ENCODE measurements at regions not wholly inside any gene's neighbourhood (a gene's known extent, or its start where the extent isn't known, plus 50 kb on each side); places are given as distances from the start of the nearest gene placed in this dataset.

DNA sequence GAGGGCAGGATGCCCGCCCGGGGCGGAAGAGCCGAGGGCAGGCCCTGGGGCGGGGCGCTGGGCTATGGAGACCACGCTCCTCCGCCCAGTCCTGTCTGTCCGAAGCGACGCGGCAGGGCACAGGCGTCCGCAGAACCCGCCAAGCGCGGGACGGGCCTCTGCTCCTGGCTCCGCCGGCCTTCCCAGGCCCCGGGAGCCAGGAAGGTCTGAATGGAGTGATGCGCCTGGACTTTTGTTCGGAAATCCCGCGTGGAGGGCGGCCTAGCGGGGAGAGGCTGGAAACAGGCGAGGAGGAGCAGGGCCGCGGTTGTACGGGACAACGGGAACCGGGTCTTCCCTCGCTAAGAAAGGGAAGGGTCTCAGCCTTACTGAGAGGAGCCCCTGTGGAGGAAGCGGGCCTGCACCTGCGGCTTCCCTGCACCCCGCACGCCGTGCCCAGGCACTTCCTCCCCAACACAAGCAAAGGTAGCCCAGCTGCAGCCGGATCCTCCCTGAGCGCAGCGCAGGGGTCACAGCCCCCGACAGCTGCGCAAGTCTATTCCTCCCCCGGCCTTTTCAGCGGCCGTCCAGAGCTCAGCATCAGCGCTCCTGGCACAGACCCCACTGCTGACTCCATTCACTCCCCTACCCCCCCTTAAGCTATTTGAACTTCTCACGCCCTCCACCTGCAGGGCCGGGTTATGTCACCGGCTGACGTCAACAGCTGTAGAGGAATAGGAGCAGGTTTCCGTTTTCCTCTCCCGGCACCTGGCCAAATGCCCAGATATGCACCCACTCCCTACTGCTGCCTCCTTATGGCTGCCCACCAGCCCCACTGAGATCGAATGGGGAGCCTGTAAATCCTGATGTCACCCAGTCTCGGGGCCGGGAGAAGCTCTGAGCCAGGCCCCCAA lies 143.2 kb upstream of the RET start (continued):
- TF ChIP-seq, protein P1, sequence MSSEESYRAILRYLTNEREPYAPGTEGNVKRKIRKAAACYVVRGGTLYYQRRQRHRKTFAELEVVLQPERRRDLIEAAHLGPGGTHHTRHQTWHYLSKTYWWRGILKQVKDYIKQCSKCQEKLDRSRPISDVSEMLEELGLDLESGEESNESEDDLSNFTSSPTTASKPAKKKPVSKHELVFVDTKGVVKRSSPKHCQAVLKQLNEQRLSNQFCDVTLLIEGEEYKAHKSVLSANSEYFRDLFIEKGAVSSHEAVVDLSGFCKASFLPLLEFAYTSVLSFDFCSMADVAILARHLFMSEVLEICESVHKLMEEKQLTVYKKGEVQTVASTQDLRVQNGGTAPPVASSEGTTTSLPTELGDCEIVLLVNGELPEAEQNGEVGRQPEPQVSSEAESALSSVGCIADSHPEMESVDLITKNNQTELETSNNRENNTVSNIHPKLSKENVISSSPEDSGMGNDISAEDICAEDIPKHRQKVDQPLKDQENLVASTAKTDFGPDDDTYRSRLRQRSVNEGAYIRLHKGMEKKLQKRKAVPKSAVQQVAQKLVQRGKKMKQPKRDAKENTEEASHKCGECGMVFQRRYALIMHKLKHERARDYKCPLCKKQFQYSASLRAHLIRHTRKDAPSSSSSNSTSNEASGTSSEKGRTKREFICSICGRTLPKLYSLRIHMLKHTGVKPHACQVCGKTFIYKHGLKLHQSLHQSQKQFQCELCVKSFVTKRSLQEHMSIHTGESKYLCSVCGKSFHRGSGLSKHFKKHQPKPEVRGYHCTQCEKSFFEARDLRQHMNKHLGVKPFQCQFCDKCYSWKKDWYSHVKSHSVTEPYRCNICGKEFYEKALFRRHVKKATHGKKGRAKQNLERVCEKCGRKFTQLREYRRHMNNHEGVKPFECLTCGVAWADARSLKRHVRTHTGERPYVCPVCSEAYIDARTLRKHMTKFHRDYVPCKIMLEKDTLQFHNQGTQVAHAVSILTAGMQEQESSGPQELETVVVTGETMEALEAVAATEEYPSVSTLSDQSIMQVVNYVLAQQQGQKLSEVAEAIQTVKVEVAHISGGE (tag by site-specific recombination; conservative IDR thresholded peaks at IDR 0.05; ENCODE audit: low read depth): no peak
- TF ChIP-seq ZNF10 (tag by site-specific recombination; IDR thresholded peaks at IDR 0.05): no peak
- TF ChIP-seq ZNF266 (tag by site-specific recombination; IDR thresholded peaks at IDR 0.05; ENCODE audit: low read depth): no peak
- TF ChIP-seq ZFHX2 (tag by site-specific recombination; conservative IDR thresholded peaks at IDR 0.05): peak; percentile 56; the same call in 1 of the 2 replicates
- peak; percentile 73 for TF ChIP-seq EGR2 (tag by site-specific recombination; IDR thresholded peaks at IDR 0.05; ENCODE audit: low read depth)
- TF ChIP-seq ZNF24 (tag by site-specific recombination; IDR thresholded peaks at IDR 0.05): no peak
- TF ChIP-seq ZNF629 (tag by site-specific recombination; IDR thresholded peaks at IDR 0.05): peak; percentile 38; the same call in 1 of the 2 replicates
- peak; percentile 60; the same call in 1 of the 2 replicates for TF ChIP-seq ZIC2 (tag by site-specific recombination; IDR thresholded peaks at IDR 0.05)
- TF ChIP-seq ZNF175 (tag by site-specific recombination; IDR thresholded peaks at IDR 0.05): no peak
- TF ChIP-seq ZNF473 (tag by site-specific recombination; IDR thresholded peaks at IDR 0.05): no peak
- no peak for TF ChIP-seq ZNF292 (tag by site-specific recombination; IDR thresholded peaks at IDR 0.05; ENCODE audit: borderline replicate concordance, low read depth)
- TF ChIP-seq KLF16 (tag by site-specific recombination; IDR thresholded peaks at IDR 0.05): no peak
- TF ChIP-seq ZNF19 (tag by site-specific recombination; IDR thresholded peaks at IDR 0.05; ENCODE audit: low read depth): no peak

DNA sequence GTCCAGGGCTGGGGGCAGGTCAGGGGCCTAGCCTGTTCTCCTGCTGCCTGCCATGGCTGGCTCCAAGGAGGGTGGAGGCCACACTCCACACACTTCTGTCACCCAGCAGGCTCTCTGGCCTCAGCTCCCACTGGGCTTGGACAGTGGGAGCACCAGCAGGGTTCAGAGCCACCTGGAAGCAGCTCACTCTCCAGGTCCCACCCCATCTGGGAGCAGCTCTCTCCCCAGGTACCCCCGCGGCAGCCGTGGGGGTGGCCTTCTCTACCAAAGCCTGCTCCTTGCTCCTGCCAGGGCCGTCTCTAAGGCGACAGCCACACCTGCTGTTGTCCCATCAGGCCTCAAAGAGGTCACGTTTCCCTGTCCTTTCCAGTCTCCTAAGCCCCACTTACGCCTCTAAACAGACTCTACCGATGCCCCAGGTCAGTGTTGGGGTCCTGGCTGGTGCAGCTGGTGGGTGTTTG lies 142.5 kb upstream of the RET start:
- Histone ChIP-seq H3K4me1 (ENCODE audit: control insufficient read depth, insufficient read depth, low read length) (no peaks in the 10 kb centered on the region), H3K27ac (ENCODE audit: extremely low read depth, low read depth, low read length) (no peak overlapping the region), H3K36me3 (ENCODE audit: control insufficient read depth in 2 of 2, insufficient read depth in 1 of 2, low read length in 2 of 2) (no peaks in the 10 kb centered on the region), H3K9me3 (ENCODE audit: control insufficient read depth, insufficient read depth, low read depth, low read length) (no peaks in the 10 kb centered on the region), H3K4me3 (ENCODE audit: low read depth, low read length) (no peak overlapping the region)
- ChIA-PET CTCF (interaction anchor here (0.8 kb wide), 1 partner anchor 141 kb away, joined by 3 read pairs; no protein-coding TSS in a partner anchor), POLR2A (no interaction called here)
- peak; percentile 51 for TF ChIP-seq ZIC2 (tag by site-specific recombination; IDR thresholded peaks at IDR 0.05)
- TF ChIP-seq ZNF394 (tag by site-specific recombination; IDR thresholded peaks at IDR 0.05; ENCODE audit: borderline replicate concordance): no peak

DNA sequence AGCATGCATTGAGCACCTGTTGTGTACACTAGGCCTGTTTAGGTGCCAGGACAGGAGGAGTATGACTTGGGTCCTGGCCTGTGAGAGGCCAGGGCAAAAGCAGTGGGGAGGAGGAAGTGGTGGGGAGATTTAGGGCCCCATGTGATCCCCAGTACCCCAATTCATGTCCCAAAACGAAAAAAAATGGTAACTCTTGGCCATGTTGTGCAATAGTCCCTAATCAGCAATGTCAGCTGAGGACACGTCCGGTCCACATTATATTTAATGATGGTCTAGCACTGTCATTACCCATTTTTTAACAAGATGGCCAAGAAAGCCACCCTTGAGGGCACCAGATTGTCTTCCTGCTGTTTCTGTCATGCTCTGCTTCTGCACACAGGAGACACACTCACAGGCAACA lies 142.0 kb upstream of the RET start:
- ChIA-PET CTCF (interaction anchor here (2.4 kb wide), 1 partner anchor 8 kb away, joined by 7 read pairs; no protein-coding TSS in a partner anchor), POLR2A (no interaction called here)
- Histone ChIP-seq H3K9me3 (ENCODE audit: control insufficient read depth, insufficient read depth, low read depth, low read length) (no peaks in the 10 kb centered on the region), H3K36me3 (ENCODE audit: control insufficient read depth in 2 of 2, insufficient read depth in 1 of 2, low read length in 2 of 2) (no peaks in the 10 kb centered on the region), H3K4me3 (ENCODE audit: low read depth, low read length) (no peak overlapping the region), H3K4me1 (ENCODE audit: control insufficient read depth, insufficient read depth, low read length) (no peaks in the 10 kb centered on the region), H3K27ac (ENCODE audit: extremely low read depth, low read depth, low read length) (no peak overlapping the region)
- TF ChIP-seq KLF1 (tag by site-specific recombination; IDR thresholded peaks at IDR 0.05) (no peak), BCL11A (tag by site-specific recombination; IDR thresholded peaks at IDR 0.05; ENCODE audit: low read depth) (no peak), ZNF324 (tag by site-specific recombination; IDR thresholded peaks at IDR 0.05) (no peak), TRIM28 (IDR thresholded peaks at IDR 0.05; ENCODE audit: borderline replicate concordance, low read length) (no peak), ZNF169 (tag by site-specific recombination; IDR thresholded peaks at IDR 0.05) (no peak)
- TF ChIP-seq, protein P2, sequence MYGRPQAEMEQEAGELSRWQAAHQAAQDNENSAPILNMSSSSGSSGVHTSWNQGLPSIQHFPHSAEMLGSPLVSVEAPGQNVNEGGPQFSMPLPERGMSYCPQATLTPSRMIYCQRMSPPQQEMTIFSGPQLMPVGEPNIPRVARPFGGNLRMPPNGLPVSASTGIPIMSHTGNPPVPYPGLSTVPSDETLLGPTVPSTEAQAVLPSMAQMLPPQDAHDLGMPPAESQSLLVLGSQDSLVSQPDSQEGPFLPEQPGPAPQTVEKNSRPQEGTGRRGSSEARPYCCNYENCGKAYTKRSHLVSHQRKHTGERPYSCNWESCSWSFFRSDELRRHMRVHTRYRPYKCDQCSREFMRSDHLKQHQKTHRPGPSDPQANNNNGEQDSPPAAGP (tag by site-specific recombination; IDR thresholded peaks at IDR 0.05): no peak
- TF ChIP-seq, protein P3, sequence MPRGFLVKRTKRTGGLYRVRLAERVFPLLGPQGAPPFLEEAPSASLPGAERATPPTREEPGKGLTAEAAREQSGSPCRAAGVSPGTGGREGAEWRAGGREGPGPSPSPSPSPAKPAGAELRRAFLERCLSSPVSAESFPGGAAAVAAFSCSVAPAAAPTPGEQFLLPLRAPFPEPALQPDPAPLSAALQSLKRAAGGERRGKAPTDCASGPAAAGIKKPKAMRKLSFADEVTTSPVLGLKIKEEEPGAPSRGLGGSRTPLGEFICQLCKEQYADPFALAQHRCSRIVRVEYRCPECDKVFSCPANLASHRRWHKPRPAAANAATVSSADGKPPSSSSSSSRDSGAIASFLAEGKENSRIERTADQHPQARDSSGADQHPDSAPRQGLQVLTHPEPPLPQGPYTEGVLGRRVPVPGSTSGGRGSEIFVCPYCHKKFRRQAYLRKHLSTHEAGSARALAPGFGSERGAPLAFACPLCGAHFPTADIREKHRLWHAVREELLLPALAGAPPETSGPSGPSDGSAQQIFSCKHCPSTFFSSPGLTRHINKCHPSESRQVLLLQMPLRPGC (tag by site-specific recombination; IDR thresholded peaks at IDR 0.05): no peak
- TF ChIP-seq, protein P4, sequence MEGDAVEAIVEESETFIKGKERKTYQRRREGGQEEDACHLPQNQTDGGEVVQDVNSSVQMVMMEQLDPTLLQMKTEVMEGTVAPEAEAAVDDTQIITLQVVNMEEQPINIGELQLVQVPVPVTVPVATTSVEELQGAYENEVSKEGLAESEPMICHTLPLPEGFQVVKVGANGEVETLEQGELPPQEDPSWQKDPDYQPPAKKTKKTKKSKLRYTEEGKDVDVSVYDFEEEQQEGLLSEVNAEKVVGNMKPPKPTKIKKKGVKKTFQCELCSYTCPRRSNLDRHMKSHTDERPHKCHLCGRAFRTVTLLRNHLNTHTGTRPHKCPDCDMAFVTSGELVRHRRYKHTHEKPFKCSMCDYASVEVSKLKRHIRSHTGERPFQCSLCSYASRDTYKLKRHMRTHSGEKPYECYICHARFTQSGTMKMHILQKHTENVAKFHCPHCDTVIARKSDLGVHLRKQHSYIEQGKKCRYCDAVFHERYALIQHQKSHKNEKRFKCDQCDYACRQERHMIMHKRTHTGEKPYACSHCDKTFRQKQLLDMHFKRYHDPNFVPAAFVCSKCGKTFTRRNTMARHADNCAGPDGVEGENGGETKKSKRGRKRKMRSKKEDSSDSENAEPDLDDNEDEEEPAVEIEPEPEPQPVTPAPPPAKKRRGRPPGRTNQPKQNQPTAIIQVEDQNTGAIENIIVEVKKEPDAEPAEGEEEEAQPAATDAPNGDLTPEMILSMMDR (tag by site-specific recombination; IDR thresholded peaks at IDR 0.05): no peak
- TF ChIP-seq, protein P5, sequence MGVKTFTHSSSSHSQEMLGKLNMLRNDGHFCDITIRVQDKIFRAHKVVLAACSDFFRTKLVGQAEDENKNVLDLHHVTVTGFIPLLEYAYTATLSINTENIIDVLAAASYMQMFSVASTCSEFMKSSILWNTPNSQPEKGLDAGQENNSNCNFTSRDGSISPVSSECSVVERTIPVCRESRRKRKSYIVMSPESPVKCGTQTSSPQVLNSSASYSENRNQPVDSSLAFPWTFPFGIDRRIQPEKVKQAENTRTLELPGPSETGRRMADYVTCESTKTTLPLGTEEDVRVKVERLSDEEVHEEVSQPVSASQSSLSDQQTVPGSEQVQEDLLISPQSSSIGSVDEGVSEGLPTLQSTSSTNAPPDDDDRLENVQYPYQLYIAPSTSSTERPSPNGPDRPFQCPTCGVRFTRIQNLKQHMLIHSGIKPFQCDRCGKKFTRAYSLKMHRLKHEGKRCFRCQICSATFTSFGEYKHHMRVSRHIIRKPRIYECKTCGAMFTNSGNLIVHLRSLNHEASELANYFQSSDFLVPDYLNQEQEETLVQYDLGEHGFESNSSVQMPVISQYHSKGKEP (tag by site-specific recombination; IDR thresholded peaks at IDR 0.05): no peak

All from HEK293 (cell line).